Endodermal cell (in vitro differentiated cells): ENCODE measurements at regions not wholly inside any gene's neighbourhood (a gene's known extent, or its start where the extent isn't known, plus 50 kb on each side); places are given as distances from the start of the nearest gene placed in this dataset.

ENCODE experiments used
- DNase-seq: peaks from one replicate; pipeline ENCODE4 v3.0.0-alpha.2; 2017
- H3K27ac ChIP-seq: 2 replicates; pipeline ENCODE4 v1.5.1; 2013; ENCODE audit warnings: mild to moderate bottlenecking, low read depth, low read length, moderate library complexity
- H3K27me3 ChIP-seq: 2 replicates; pipeline ENCODE4 v1.6.1; 2013; ENCODE audit warnings: mild to moderate bottlenecking, low read length, moderate library complexity; ENCODE audit not compliant: insufficient read depth, control insufficient read depth, poor library complexity, severe bottlenecking
- H3K36me3 ChIP-seq: 2 replicates; pipeline ENCODE4 v1.7.0; 2013; ENCODE audit warnings: mild to moderate bottlenecking, low read length, moderate library complexity; ENCODE audit not compliant: control insufficient read depth, insufficient read depth
- H3K4me1 ChIP-seq: one replicate; pipeline ENCODE4 v1.7.0; 2013; ENCODE audit warnings: low read length; ENCODE audit not compliant: control insufficient read depth, insufficient read depth
- H3K4me3 ChIP-seq: 2 replicates; pipeline ENCODE4 v1.5.1; 2013; ENCODE audit warnings: mild to moderate bottlenecking, low read length, moderate library complexity
- H3K9ac ChIP-seq: 2 replicates; pipeline ENCODE4 v1.6.1; 2013; ENCODE audit warnings: mild to moderate bottlenecking, low read length, moderate library complexity; ENCODE audit not compliant: poor library complexity, severe bottlenecking; ENCODE audit errors: extremely low read depth
- H3K9me3 ChIP-seq: 2 replicates; pipeline ENCODE4 v1.6.1; 2013; ENCODE audit warnings: mild to moderate bottlenecking, low read length, moderate library complexity; ENCODE audit not compliant: control insufficient read depth
- H3K27ac Mint-ChIP-seq: 2 replicates; pipeline ENCODE4 v1.8.0; 2020; ENCODE audit warnings: mixed read lengths
- H3K27me3 Mint-ChIP-seq: 2 replicates; pipeline ENCODE4 v1.8.0; 2021; ENCODE audit warnings: mild to moderate bottlenecking, mixed read lengths; ENCODE audit not compliant: insufficient read depth
- H3K36me3 Mint-ChIP-seq: 2 replicates; pipeline ENCODE4 v1.8.0; 2020; ENCODE audit warnings: low read depth, mixed read lengths
- H3K4me1 Mint-ChIP-seq: 2 replicates; pipeline ENCODE4 v1.8.0; 2020; ENCODE audit warnings: mixed read lengths
- H3K4me3 Mint-ChIP-seq: 2 replicates; pipeline ENCODE4 v1.8.0; 2020; ENCODE audit warnings: mild to moderate bottlenecking, moderate library complexity, mixed read lengths
- H3K9me3 Mint-ChIP-seq: 2 replicates; pipeline ENCODE4 v1.8.0; 2020; ENCODE audit warnings: mild to moderate bottlenecking, mixed read lengths
- WGBS, 2 experiments: methylation state at CpG; one replicate each; pipeline versions ENCODE4 v1.1.5 to v1.1.7; 2013; ENCODE audit warnings: missing lambda C conversion rate in 2 of 2, mixed read lengths in 1 of 2; ENCODE audit not compliant: insufficient coverage in 1 of 2, insufficient read length in 1 of 2; 5-methylcytosine and 5-hydroxymethylcytosine counted together
- TF ChIP-seq, protein P1 (sequence below): fragments of 200-600 bp; sonication (generic); conservative IDR thresholded peaks from 2 replicates; pipeline ENCODE4 v1.5.0; 2021; ENCODE audit warnings: antibody characterized with exemption, mild to moderate bottlenecking

DNA sequence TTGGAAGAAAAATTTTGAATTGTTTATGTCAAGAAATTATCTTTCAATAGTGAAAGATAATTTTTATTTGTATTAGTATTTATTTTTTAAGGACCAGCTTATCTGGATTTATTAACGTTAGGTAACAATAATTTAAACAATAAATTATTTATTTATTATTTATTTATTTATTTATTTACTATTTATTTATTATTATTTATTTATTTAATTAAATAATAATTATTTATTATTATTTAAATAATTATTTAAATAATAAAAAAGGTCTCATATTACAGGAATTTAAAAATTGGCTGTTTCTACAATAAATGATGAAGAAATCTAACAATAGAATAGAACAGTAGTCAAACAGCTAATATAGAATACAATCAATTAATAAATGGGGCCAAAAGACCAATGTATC lies 618.7 kb upstream of the BRINP3 start:
- TF ChIP-seq, protein P1, sequence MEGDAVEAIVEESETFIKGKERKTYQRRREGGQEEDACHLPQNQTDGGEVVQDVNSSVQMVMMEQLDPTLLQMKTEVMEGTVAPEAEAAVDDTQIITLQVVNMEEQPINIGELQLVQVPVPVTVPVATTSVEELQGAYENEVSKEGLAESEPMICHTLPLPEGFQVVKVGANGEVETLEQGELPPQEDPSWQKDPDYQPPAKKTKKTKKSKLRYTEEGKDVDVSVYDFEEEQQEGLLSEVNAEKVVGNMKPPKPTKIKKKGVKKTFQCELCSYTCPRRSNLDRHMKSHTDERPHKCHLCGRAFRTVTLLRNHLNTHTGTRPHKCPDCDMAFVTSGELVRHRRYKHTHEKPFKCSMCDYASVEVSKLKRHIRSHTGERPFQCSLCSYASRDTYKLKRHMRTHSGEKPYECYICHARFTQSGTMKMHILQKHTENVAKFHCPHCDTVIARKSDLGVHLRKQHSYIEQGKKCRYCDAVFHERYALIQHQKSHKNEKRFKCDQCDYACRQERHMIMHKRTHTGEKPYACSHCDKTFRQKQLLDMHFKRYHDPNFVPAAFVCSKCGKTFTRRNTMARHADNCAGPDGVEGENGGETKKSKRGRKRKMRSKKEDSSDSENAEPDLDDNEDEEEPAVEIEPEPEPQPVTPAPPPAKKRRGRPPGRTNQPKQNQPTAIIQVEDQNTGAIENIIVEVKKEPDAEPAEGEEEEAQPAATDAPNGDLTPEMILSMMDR = no peak
- WGBS, 2 experiments = no CpG with 5 or more reads among the region's 1 CpG
- Histone ChIP-seq H3K36me3 (no peaks in the 10 kb centered on the region), H3K27ac (no peak overlapping the region), H3K9ac (no peak overlapping the region), H3K9me3 (no peaks in the 10 kb centered on the region), H3K27me3 (no peaks in the 10 kb centered on the region), H3K4me1 (no peaks in the 10 kb centered on the region), H3K4me3 (no peak overlapping the region)
- H3K4me3 Mint-ChIP-seq = no peak overlapping the region
- DNase-seq = no peak
- no peaks in the 10 kb centered on the region for H3K4me1 Mint-ChIP-seq
- H3K36me3 Mint-ChIP-seq = no peaks in the 10 kb centered on the region
- H3K27me3 Mint-ChIP-seq = no peaks in the 10 kb centered on the region
- peaks cover 1% of the 10 kb centered on the region for H3K9me3 Mint-ChIP-seq
- H3K27ac Mint-ChIP-seq = no peak overlapping the region

DNA sequence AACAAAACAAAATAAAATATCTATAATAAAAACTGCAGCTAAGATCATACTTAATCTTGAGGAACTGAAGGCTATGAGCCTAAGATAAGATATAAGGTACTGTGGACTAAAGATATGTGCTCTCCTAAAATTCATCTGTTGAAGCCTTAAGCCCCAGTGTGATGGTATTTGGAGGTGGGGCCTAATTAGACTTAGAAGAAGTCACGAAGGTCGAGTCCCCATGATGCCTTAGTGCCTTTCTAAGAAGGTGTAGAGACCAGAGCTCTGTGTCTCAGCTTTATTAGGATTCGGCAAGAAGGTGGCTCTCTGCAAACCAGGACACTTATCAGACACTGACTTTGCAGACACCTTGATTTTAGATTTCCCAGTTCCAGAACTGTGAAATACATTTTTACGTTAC lies 622.0 kb upstream of the BRINP3 start:
- no peak overlapping the region for H3K4me3 Mint-ChIP-seq
- WGBS, 2 experiments = 88 to 100% methylated on average over 1 to 4 of the region's 4 CpGs
- Histone ChIP-seq H3K4me1 (no peaks in the 10 kb centered on the region), H3K27me3 (no peaks in the 10 kb centered on the region), H3K36me3 (no peaks in the 10 kb centered on the region), H3K27ac (no peak overlapping the region), H3K4me3 (no peak overlapping the region), H3K9ac (no peak overlapping the region), H3K9me3 (no peaks in the 10 kb centered on the region)
- TF ChIP-seq, protein P1 = no peak
- H3K9me3 Mint-ChIP-seq = peaks cover 1% of the 10 kb centered on the region
- DNase-seq = no peak
- H3K36me3 Mint-ChIP-seq = no peaks in the 10 kb centered on the region
- H3K4me1 Mint-ChIP-seq = no peaks in the 10 kb centered on the region
- no peaks in the 10 kb centered on the region for H3K27me3 Mint-ChIP-seq
- no peak overlapping the region for H3K27ac Mint-ChIP-seq

DNA sequence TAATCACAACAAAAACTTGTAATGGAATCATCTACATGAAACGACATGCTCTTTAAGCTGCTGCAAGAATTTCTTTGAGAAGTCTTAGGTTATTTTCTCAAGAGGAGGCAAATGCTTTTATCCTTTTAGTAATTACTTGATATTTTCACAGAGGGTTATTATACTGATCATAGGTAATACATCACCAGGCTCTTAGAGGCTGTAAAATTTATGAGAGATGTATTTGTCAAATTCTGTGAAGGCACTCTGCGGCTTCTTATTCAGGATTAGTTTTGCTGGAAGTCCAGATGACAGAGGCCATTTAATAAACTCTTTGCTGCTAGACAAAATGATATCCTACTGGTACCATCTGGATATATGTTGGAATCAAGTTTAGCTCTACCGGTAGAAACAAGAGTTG lies 624.3 kb upstream of the BRINP3 start:
- Mint-ChIP-seq H3K27ac (no peak overlapping the region), H3K4me3 (no peak overlapping the region), H3K36me3 (no peaks in the 10 kb centered on the region), H3K4me1 (no peaks in the 10 kb centered on the region), H3K9me3 (peaks cover 2% of the 10 kb centered on the region), H3K27me3 (no peaks in the 10 kb centered on the region)
- Histone ChIP-seq H3K27me3 (no peaks in the 10 kb centered on the region), H3K4me3 (no peak overlapping the region), H3K4me1 (no peaks in the 10 kb centered on the region), H3K36me3 (no peaks in the 10 kb centered on the region), H3K9me3 (no peaks in the 10 kb centered on the region), H3K27ac (no peak overlapping the region), H3K9ac (no peak overlapping the region)
- 90 to 100% methylated on average over 2 to 3 of the region's 3 CpGs for WGBS, 2 experiments
- TF ChIP-seq, protein P1 = no peak
- DNase-seq = no peak
